HCT116 (cell line): ENCODE measurements at regions not wholly inside any gene's neighbourhood (a gene's known extent, or its start where the extent isn't known, plus 50 kb on each side); places are given as distances from the start of the nearest gene placed in this dataset.

ENCODE experiments used
- CEBPB ChIP-seq: IDR thresholded peaks from 2 replicates; pipeline ENCODE4 v1.6.1; 2012; ENCODE audit warnings: low read depth
- CTCF ChIP-seq, 3 experiments: fragments of 200-600 bp in 1 of 3; sonication (generic) in 1 of 3; IDR thresholded peaks in 2 of 3; conservative IDR thresholded peaks in 1 of 3; 2 replicates each; pipeline ENCODE4 v1.5.1; 2012 to 2017; ENCODE audit warnings: low read depth in 2 of 3, low read length in 2 of 3, antibody characterized with exemption in 1 of 3, borderline replicate concordance in 1 of 3, control low read depth in 1 of 3, mild to moderate bottlenecking in 1 of 3, mixed read lengths in 1 of 3, mixed run types in 1 of 3, moderate library complexity in 1 of 3; ENCODE audit not compliant: insufficient read depth in 1 of 3
- EZH2 ChIP-seq: fragments of 200-600 bp; sonication (generic); IDR thresholded peaks from 2 replicates; pipeline ENCODE4 v1.6.1; 2017; ENCODE audit warnings: antibody characterized with exemption, mixed run types
- JUND ChIP-seq: IDR thresholded peaks from 2 replicates; pipeline ENCODE4 v1.6.1; 2012
- MAX ChIP-seq: IDR thresholded peaks from 2 replicates; pipeline ENCODE4 v1.6.1; 2012
- POLR2A ChIP-seq: IDR thresholded peaks from 2 replicates; pipeline ENCODE4 v1.7.0; 2011; ENCODE audit warnings: borderline replicate concordance; ENCODE audit not compliant: insufficient read depth, insufficient read length; ENCODE audit errors: extremely low read depth
- POLR2AphosphoS5 ChIP-seq: IDR thresholded peaks from 2 replicates; pipeline ENCODE4 v1.6.1; 2011; ENCODE audit warnings: mild to moderate bottlenecking, low read depth, low read length, moderate library complexity
- RAD21 ChIP-seq: IDR thresholded peaks from 2 replicates; pipeline ENCODE4 v1.6.1; 2012; ENCODE audit warnings: low read depth, mild to moderate bottlenecking
- ZFX ChIP-seq: fragments of 450-650 bp; IDR thresholded peaks from 2 replicates; pipeline ENCODE4 v1.6.1; 2017
- ZNF274 ChIP-seq: fragments of 200-500 bp; sonication (Bioruptor generic); IDR thresholded peaks from 2 replicates; pipeline ENCODE4 v1.6.1; 2014; ENCODE audit warnings: mild to moderate bottlenecking, low read depth, low read length, inconsistent platforms

- TF ChIP-seq CTCF (IDR thresholded peaks at IDR 0.05 in 2 of 3, conservative IDR thresholded peaks at IDR 0.05 in 1 of 3; ENCODE audit: borderline replicate concordance in 1 of 3, insufficient read depth in 1 of 3, low read depth in 2 of 3, low read length in 2 of 3) (no peak), MAX (no peak), EZH2 (no peak), RAD21 (no peak), POLR2A (no peak), ZFX (no peak), JUND (no peak), POLR2AphosphoS5 (no peak), CEBPB (no peak), ZNF274 (no peak)
Observed at GRCh38 chr12:69151254-69151764, 88.1 kb upstream of the CPSF6 start.
